ENCODE measurements at regions not wholly inside any gene's neighbourhood (a gene's known extent, or its start where the extent isn't known, plus 50 kb on each side); places are given as distances from the start of the nearest gene placed in this dataset.
A peak's percentile ranks its signal among the peaks of the same experiment; 100 is the strongest.

DNA sequence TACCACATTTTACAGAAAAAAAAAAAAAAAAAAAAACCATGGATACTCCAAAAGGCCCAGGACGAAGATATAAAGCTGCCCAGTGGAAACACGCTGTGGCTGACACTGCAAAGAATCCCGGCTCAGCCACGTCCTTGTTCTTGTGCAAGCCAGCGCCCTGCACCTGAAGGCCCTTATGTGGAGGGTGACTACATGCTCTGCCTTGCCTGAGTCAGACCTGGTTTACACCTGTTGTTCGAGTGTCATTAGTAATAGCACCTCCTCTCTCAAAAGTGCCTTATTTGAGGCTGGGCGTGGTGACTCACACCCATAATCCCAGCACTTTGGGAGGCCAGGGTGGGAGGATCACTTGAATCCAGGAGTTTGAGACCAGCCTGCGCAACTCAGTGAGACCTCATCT, 54.3 kb upstream of the ZSWIM6 start:
- no peak for ATAC-seq
- TF ChIP-seq ZFP3 (CRISPR knock-in tag; IDR thresholded peaks at IDR 0.05) (no peak), RARB (CRISPR knock-in tag; IDR thresholded peaks at IDR 0.05) (no peak)

DNA sequence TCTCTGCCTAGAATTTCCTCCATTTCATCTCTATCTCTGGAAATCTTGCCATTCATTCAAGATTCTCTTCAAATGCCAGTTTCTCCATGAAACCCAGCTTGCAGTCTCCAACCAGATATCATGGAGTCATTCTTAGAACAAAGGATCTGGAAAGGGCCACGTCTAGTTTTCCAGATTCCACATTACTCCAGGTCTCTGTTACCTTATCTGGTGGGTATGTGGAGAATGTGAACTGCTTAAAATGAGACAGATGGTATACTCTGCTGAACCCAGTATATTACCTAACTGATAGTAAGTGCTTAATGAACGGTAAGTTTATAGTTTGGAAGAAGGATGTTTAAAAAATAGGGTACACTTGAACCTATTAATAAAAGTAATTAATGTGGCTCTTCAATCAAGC, 52.3 kb upstream of the ZSWIM6 start:
- ATAC-seq = peak; percentile 47
- TF ChIP-seq ZNF8 (CRISPR knock-in tag; IDR thresholded peaks at IDR 0.05) (no peak), ISL1 (CRISPR knock-in tag; IDR thresholded peaks at IDR 0.05) (peak; percentile 35; the same call in 1 of the 2 replicates)

DNA sequence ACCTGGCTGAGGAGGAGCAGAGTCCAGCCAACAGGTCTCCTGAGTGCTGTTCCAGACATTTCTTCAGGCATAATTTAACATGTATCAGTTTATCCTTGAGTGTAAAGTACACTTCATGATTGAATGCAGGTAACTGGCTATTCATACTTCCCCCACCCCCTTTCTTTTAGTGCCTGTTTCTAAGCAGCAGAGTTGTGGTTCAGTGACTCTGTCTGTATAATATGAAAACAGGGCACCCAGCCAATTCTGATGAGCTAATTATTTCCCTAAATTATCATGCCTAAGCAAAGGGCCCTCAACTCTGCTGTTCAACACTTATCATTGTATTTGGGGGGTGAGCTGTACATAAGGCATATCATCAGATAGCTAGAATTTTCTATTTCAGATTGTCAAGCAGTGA, 51.9 kb upstream of the ZSWIM6 start:
- TF ChIP-seq TSHZ2 (CRISPR knock-in tag; IDR thresholded peaks at IDR 0.05) (no peak), PATZ1 (CRISPR knock-in tag; IDR thresholded peaks at IDR 0.05; ENCODE audit: borderline replicate concordance) (no peak), ISL1 (CRISPR knock-in tag; IDR thresholded peaks at IDR 0.05) (no peak), CSDC2 (CRISPR knock-in tag; IDR thresholded peaks at IDR 0.05) (no peak), ZFP3 (CRISPR knock-in tag; IDR thresholded peaks at IDR 0.05) (no peak), ZNF8 (CRISPR knock-in tag; IDR thresholded peaks at IDR 0.05) (no peak), ARNTL (CRISPR knock-in tag; IDR thresholded peaks at IDR 0.05; ENCODE audit: borderline replicate concordance, low read depth) (no peak), GLIS3 (CRISPR knock-in tag; IDR thresholded peaks at IDR 0.05) (no peak), PPARA (CRISPR knock-in tag; IDR thresholded peaks at IDR 0.05; ENCODE audit: borderline replicate concordance) (no peak), ZFP30 (CRISPR knock-in tag; IDR thresholded peaks at IDR 0.05) (no peak), ESRRG (CRISPR knock-in tag; IDR thresholded peaks at IDR 0.05) (no peak), ZNF565 (CRISPR knock-in tag; conservative IDR thresholded peaks at IDR 0.05; ENCODE audit: low read depth) (no peak), ZNF70 (CRISPR knock-in tag; IDR thresholded peaks at IDR 0.05) (no peak), ZC3H10 (CRISPR knock-in tag; IDR thresholded peaks at IDR 0.05) (no peak), OSR1 (CRISPR knock-in tag; IDR thresholded peaks at IDR 0.05) (no peak), CREB5 (CRISPR knock-in tag; IDR thresholded peaks at IDR 0.05; ENCODE audit: low read depth) (no peak), BACH2 (CRISPR knock-in tag; IDR thresholded peaks at IDR 0.05; ENCODE audit: borderline replicate concordance) (no peak), RARB (CRISPR knock-in tag; IDR thresholded peaks at IDR 0.05) (no peak), TOX (CRISPR knock-in tag; IDR thresholded peaks at IDR 0.05; ENCODE audit: borderline replicate concordance) (no peak)
- TF ChIP-seq, protein P1, sequence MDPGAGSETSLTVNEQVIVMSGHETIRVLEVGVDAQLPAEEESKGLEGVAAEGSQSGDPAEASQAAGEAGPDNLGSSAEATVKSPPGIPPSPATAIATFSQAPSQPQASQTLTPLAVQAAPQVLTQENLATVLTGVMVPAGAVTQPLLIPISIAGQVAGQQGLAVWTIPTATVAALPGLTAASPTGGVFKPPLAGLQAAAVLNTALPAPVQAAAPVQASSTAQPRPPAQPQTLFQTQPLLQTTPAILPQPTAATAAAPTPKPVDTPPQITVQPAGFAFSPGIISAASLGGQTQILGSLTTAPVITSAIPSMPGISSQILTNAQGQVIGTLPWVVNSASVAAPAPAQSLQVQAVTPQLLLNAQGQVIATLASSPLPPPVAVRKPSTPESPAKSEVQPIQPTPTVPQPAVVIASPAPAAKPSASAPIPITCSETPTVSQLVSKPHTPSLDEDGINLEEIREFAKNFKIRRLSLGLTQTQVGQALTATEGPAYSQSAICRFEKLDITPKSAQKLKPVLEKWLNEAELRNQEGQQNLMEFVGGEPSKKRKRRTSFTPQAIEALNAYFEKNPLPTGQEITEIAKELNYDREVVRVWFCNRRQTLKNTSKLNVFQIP (CRISPR knock-in tag; IDR thresholded peaks at IDR 0.05; ENCODE audit: borderline replicate concordance, low read depth) = no peak
- peak; percentile 67 for ATAC-seq

DNA sequence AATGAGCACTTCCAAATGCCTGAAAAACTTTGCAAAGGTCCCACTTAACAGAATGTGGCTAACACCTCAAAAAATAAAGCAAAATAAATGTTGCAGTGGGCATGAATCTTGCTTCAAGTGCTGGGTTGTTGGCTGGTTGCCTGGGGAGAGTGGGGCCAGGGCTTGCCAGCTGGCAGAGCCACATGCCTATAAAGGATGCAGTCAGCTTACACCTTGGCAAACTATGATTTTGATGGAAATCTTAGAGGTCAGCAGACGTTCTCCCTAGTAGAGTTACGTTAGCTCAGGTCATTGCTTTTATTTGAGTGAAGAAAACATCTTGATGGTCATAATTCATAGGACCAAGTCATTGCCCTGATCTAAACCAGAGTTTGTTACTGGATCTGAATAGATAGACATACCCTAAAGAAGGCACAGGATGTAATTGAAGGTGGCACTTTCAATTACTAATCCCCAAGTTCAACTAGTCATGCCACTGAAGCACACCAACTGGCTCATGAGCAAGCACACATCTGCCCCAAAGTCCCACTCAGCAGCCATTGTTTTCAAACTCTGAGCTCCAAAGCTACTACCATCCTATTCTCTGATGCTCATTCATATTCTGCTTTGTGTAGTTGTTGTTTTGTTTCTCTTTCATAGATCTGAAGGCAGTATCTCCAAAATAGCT, 51.2 kb upstream of the ZSWIM6 start:
- TF ChIP-seq ZNF70 (CRISPR knock-in tag; IDR thresholded peaks at IDR 0.05) (no peak), BACH2 (CRISPR knock-in tag; IDR thresholded peaks at IDR 0.05; ENCODE audit: borderline replicate concordance) (no peak), ZFP30 (CRISPR knock-in tag; IDR thresholded peaks at IDR 0.05) (peak; percentile 70), ISL1 (CRISPR knock-in tag; IDR thresholded peaks at IDR 0.05) (peak; percentile 48)
- peak; percentile 74 for ATAC-seq

Data from SK-N-SH treated with all-trans-retinoic acid at 6 μM for 48 hours (cell line).